Activated T-helper 9 cell treated with anti-CD3 and anti-CD28 coated beads, Interleukin-2, amount 50 U/mL, for 16 hours (primary cell): ENCODE measurements at regions not wholly inside any gene's neighbourhood (a gene's known extent, or its start where the extent isn't known, plus 50 kb on each side); places are given as distances from the start of the nearest gene placed in this dataset.
"Not testable (repeated sequence)": the region's sequence is repeated elsewhere in the genome, so short reads cannot be mapped to it uniquely, and the experiment has no call there.

Experiments used
- DNase-seq: peaks from one replicate; pipeline ENCODE4 v3.0.0-alpha.2; 2020; ENCODE audit warnings: low read depth

DNA sequence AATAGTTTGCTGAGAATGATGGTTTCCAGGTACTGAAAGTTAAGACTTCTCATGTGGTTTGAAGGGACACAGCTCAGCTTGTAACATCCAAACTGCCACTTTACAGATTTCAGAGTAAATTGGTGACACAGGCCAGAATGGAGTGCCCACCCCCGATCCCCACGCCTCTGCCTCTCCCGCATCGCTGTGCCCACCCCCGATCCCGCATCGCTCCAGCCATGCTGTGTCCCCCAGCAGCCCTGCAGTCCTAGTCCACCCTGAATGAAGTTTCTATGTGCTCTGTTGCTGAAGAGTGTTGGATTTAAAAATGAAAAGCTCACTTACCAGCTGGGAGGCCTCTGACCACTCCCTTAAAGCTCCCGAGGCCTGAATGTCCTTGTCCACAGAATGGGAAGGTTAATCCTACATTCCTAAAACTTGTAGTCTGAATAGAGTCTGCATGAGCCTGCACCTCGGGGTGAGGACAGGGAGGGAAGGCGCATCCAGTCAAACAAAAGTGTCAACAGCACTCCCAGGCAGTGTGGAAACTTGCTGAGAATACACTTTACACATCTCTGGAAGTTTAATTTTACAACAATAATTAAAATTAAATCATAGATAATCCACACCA is 176.4 kb upstream of the ID2 start:
- DNase-seq = no peak

DNA sequence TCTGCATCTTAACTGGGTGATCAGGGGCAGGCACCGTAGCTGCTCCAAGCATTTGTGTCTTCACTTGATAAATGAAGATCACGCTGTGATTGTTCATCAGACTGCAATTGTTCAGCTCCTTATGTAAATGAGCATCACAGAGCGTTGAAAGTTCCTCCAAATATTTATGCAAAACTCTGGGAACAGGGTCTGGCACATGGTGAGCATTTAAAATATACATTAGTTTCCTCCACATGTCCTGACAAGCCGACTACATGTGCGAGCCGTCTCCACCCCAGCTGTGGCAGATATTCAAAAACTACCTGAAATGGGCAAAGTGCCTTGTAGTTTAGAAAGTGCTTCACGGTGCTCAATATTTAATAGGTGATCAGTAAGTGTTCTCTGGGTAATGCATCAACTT is 175.1 kb upstream of the ID2 start:
- no peak for DNase-seq

DNA sequence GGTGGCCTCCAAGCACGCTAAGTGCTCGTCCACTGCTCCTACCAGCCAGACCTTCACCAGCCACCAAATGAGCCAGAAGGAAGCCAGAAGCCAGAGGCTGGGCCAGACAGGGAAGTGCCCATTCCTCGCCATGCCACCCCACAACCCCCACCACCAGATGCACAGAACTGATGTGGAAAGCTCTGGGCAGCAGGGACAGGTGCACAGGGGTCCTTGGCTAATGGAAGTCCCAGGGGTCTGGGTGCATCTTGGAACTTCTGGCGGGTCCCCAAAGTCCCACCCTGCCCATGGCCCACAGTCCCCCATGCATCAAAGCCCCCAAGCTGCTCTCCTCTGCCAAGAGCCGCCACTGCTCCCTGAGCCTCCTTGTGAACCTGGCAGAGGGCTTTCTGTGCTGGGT is 173.1 kb upstream of the ID2 start:
- no peak for DNase-seq

DNA sequence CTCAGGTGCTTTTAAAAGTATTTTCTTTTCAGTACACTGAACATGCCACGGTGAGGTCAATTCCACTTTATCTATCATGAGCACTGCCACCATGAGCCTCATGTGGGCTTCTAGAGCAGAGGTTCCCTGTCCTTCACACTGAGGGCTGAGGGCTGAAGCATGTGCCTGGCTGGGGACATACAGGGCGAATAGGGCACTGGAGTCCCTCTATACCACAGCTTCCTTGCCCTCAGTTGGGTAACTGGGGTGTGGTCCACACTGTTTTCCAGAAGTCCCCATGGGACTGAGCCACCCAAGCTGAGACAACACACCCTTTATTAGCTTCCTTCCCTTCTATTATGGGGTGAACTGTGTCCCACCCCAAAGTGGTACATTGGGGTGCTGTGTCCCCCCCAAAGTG is 172.2 kb upstream of the ID2 start:
- DNase-seq = no peak

DNA sequence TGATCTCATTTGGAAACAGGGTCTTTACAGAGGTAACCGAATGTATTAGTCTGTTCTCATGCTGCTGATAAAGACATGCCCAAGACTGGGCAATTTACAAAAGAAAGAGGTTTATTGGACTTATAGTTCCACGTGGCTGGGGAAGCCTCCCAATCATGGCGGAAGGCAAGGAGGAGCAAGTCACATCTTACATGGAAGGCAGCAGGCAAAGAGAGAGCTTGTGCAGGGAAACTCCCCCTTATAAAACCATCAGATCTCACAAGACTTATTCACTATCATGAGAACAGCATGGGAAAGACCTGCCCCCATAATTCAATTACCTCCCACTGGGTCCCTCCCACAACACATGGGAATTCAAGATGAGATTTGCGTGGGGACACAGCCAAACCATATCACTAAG is 171.8 kb upstream of the ID2 start:
- not testable (repeated sequence) for DNase-seq

DNA sequence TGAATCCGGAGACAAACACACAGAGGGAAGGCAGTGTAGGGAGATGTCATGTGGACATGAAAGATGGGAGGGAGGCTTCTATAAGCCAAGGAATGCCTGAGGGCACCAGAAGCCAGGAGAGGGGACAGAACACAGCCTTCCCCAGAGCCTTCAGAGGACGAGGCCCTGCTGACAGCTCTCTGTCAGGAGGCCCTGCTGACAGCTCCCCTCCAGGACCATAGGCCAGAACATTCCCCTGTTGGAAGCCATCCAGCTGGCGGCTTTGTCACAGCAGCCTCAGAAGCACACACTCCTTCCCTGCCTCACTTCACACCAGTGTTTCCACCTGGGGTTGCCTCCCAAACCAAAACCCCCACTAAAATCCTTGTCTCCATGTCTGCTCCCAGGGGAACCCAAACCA is 171.3 kb upstream of the ID2 start:
- DNase-seq = no peak

DNA sequence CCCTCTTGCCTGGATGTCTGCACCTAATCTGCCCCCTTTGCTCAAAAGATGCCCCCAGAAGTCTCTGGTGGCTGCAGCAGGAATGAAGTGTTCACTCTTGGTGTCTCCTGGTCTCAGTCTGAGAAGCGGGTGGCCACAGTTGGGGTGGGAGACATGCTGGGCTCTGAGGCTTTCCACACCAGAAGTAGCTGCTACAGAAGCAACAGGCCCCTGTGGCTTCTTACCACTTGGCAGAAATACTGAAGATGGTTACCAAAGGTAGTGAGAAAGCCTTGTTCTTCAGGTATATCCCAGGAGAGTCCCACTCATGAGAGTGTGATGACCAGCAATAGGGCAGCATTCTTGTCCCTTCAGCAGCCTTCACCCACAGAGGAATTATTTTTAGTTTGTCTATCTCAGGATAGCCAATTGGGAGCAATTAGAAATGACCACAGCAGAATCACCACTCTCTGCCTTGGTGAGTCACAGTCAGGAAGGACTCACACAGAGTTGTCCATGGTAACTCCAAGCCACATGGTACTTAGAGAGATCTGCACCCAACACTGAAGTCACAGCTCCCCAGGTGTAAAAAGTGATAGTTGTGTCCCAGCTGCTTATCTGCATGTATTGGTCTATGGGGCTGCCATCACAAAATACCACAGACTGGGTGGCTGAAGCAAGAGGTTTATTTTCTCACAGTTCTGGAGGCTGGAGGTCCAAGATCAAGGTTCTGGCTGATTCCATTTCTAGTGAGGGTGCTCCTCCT is 169.8 kb upstream of the ID2 start:
- DNase-seq = no peak

DNA sequence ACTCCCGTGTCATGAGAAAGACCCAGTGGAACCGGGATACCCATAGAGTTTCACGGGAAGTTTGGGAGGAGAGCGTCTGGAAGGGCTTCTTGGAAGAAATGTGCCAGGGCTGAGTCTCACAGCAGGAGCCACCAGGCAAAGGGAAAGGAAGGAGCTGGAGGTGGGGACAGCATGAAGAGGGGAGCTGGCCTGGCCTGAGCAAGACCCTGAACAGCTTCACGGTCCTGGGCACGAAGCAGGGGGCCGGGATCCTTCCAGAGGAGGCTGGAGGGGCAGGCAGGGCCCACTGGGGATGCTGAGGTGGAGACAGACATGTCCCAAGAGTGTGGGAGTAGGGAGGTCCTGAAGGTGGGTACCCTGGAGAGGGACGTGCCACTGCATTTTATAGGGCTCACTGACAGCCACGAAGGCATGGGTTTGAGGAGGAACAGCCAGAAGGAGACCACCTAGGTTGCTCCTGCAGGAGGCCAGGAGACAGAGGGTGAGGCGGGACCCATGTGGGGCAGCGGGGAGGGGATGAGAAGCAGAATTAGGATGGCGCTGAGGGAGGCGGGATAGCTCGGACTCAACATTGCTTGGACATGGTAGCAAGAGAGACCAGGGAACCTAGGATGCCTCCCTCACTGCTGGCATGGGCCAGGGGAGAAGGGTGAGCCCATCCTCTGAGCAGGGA is 168.1 kb upstream of the ID2 start:
- no peak for DNase-seq

DNA sequence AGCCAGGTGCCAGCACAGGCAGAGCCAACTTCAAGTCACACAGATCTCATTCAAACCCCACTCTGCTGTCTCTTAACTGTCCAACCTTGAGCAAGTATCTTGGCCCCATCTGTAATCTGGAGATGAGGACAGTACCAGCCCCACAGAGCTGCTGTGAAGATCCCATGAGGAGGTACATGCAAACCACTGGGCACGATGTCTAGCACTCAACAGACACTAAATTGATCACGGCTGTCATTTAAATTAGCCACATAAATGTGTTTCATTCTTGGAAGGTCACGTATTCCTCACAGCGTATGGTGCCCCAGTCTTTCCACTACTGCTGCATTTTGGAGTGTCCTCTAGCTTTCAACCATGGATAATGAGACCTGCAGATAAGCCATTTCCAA is 167.6 kb upstream of the ID2 start:
- no peak for DNase-seq

DNA sequence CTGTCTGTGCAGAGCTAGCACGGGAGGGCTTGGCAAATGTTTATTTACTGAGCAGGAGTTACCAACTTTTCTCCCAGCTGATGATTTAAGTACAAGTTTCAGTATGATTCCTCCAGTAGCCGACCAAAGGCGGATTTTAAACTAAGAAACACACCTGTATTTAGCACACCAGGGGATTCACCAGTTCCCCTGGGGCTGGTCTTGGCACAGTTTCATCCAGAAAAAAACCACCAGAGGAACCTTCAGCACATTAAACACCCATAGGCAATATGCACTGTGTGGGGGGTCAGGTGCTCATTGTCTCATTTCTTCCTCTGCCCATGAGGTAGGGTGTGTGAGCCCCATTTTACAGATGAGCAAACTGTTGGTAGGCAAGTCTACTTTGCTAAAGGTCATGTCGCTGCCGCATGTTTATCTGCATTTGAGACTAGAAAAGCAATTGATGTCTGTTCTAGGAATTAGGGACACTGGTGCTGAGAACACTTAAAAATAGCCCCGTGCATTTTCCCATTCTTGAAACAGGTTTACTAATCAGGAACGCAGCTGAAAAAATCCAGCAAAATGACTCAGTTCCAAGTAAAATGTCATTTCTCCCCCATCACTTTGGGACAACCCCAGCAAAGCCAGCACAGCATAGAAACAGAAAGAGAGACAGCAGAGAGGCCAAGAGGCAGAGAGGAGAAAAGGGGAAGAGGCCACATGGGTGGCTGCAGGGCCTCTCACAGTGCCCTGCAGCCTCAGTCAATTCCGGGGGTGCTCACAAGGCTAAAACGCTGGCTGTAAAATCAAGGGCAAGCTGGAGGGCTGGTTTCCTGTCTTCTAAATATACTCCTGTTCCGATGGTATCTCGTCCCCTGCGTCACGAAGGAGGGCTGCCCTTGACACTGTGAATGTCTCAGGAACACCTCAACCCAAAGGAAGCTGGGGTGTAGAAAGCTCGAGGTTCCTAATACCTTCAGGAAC is 166.8 kb upstream of the ID2 start:
- peak; percentile 37 for DNase-seq

DNA sequence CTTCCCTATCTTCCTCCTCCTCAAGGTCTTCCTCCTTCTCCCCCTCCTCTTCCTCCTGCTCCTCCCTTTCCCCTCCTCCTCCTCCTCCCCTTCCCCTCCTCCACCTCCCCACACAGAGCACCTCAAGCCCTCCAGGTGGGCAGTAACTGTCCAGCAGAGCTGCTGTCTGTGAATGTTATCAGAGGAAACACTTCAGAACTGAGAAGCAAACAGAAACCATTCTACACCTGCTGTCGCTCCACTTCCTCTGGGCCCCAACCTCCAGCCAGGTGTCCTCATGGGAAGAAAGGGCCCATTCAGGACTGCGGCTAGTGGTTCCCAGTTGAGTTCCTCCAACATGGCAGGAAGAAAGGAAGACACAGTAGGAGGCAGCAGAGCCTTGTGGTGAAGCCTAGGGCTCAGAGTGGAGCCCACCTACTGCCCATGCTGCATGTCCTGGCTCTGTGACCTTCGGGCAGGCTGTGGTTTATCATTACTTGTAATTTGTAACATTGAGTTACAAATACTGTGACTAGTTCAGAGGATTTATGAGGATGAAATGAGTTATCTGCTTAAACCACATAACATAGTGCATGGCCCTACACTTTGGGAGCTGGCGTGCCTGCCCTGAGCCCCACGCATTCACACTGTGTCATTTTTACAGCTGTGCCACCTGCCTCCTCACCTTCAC is 165.9 kb upstream of the ID2 start:
- no peak for DNase-seq

DNA sequence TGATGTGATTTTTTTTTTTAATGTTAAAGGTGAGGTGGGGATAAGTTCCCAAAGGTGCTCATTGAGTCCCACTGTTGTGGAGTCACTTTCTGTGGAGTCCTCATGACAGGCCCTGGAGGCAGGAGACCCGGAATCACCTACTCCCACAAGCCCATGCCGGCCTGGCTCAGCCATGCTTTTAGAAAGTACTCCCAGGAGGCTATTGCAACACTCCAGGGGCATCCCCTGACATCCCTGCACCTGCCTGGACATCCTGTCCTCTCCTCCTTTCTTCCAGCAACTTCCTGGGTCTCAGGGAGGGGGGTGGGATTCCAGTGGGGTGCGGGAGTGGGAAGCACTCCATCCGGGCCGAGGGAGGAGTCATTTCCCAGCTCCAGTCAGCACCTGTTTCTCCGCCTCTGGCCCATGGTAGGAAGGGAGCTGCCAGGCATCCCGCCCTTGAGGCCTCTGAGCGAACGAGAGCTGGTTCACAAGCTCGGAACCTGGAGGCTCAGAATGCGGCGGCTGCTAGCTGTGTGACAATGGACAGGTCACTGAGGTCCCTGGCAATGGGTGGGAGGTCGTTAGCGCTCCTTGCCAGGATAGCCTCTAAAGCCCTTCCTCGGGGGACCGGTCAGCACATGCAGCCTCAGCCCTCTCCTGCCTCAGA is 163.9 kb upstream of the ID2 start:
- DNase-seq = no peak

DNA sequence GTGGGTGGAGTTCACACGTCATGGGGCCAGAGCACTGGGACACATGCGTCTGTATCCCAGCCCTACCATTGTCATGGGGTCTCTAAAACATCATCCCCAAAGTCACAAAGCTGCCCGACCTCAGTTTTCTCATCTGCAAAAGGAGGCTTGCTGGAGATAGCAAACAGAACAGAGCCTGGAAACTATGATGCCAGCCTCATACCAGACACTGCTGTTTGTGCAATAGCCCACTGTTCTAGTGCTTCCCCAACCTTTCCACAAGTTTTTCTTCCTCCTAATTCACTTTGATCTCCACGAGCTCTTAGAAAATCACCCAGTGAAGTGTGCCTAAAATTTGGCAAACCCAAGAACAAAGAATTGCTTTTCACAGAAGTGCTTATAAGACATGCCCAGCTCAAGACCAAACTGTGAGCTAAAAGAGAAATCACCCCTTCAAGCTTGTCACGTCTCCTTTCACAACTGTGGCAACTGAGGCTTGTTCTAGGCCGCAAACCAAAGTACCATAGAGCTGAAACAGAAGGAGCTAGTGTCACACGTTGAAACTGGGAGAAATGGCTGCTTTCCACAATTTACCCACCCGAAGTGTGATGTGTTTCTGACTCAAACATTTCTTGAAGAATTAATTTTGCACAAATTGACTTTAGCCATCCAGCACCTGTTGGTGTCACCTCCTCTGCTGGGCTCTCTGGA is 162.7 kb upstream of the ID2 start:
- DNase-seq = no peak

DNA sequence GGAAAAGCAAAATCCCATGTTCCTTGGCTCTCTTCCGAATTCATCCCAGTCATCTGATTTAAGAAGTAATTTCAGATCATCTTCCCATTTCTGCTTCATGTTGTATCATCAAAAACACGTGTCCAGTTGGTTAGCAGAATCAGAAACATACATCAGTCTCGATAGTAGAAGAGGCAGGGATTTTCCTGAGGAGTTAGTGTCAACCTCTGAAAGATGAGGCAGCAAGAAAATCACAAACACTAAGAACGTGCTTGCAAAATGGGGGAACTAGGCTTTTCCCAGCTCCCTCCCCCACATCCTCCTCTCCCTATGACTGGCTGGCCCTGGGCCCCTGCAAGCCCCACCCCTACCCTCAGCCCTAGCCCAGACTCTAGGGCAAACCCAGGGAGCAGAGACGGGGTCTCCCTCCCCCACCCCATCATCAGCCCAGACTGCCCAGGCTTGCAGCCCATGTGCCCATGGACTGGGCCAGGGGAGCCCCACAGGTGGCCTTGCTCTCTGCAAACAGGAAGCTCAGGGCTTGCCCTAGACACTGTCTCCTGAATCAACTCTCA is 161.0 kb upstream of the ID2 start:
- no peak for DNase-seq

DNA sequence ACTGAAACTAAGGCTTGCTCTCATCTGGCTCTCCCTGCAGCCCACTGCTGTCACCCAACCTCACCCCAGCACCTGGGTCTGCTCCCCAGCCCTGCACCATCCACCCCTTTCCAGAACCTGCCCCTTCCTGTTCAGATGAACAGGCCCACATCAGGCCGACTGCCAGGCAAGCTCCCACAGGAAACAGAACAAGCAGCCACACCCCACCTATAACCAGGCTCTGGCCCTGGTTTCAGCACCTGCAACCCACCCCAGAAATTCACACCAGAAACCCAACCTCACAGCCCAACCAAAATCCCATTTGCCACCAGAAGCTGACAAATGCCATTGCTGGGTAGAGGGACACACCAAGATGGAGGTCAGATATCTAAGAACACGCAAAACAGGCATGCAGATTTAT is 159.2 kb upstream of the ID2 start:
- no peak for DNase-seq

DNA sequence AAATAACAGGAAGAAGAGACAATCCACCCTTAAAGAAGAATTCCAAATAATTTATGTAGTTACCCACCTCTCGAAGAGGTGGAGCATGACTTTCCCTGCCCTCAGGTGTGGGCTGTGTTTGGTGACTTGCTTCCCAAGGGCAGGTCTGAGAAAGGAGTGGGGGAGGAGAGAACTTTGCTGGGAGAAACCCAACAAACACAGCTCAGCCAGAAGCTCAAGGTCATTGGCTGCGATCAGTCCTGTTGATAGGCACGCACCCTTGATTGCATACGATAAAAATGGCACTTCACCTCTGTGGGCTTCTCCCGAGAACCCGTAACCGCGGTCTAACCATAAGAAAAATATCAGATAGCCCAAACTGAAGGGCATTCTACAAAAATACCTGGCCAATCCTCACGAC is 157.5 kb upstream of the ID2 start:
- no peak for DNase-seq

DNA sequence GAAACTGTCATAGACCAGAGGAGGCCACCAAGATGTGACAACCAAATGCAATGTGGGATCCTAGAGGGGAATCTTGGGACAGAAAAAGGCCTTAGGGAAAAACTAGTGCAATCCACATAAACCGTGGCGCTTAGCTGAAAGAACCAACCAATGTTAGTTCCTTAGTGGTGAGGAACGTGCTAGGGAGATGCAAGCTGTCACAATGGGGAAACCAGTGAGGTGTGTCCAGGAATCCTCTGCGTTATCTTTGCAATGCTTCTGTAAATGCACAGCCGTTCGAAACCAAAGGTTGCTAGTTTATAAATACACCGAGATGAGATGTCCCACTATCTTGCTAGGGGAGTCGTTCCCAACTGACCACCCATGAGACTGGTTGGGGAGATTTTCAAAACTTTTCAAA is 157.0 kb upstream of the ID2 start:
- no peak for DNase-seq

DNA sequence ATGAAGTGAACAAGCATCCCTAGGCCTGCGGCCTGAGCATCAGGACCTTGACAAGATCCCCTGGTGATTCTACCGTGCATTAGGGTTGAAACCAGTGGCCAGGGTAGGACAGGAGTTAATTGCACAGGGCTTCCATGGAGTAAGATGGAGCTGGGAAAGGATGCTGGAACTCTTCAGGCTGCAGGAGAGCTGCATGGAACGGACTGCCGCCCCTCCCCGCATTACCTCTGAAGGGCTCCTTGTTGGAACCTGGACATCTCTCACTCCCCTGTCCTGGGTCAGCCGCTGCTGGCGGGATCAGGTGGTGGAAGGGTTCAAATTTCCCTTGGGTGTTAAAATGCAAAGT is 156.6 kb upstream of the ID2 start:
- no peak for DNase-seq

DNA sequence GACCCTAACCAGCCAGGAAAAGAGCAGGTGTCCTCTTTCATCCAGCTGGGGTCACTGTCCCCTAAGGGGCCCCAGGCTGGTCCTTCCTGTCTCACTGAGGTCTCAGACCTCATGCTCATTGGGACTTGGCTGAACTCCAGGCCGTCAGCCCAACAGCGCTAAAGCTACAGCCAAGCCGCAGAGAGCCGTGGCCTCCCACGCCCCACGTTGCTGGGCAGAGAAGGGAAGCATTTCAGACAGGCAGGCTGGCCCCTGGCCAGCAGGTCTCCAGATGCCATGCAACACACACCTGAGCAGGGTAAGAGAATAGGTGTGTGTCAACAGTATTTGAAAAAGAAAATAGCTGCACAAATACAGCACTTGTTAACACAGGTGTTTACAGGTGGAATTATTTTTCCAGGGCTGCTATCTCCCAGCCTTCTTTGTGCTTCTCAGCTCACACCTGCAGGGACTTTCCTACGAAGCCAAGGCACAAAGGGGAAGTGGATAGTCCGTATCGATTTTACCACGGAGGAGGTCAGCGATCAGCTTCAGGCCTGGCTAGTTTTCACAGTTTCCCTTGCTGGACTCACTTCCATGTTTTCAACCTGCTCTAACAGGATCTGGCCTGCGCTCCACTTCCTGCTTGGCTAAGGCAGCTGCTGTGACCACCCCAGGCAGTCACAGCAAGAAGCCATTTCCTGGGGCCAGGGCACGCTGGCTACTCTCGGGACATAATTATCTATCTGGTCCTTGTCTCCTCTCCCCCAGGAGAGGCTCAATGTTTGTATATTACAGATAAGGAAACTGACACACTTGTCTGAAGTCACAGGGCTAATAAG is 156.1 kb upstream of the ID2 start:
- DNase-seq = no peak

DNA sequence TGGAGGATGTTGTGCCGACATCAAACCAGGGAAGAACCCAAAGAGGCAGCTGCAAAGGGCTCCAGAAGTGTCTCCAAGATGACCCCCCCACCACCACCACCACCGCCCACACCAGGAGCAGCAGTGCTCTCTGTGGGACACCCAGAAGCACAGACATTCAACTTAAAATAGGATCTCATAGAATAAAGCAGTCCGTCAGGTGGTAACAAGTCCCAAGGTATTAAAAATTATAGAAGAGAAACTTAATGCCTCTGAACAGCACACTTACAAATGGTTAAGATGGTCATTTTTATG is 155.5 kb upstream of the ID2 start:
- no peak for DNase-seq
